A673 (cell line): ENCODE measurements at regions not wholly inside any gene's neighbourhood (a gene's known extent, or its start where the extent isn't known, plus 50 kb on each side); places are given as distances from the start of the nearest gene placed in this dataset.
"Not testable (repeated sequence)": the region's sequence is repeated elsewhere in the genome, so short reads cannot be mapped to it uniquely, and the experiment has no call there.

Experiments used
- BruUV-seq: library from RNA; stranded (reverse); fragments of 400-500 nt; replicated peaks from 2 replicates; lab custom pipeline; 2021; lab: Mats Ljungman, UMichigan
- CTCF ChIA-PET: fragments of 300-600 bp; sonication (Branson Sonifier 250); formaldehyde crosslinking; loops from one replicate; lab custom pipeline; 2022; ENCODE audit warnings: antibody characterized with exemption; lab: Charles Lee
- POLR2A ChIA-PET: fragments of 300-600 bp; sonication (Branson Sonifier 250); formaldehyde crosslinking; loops from one replicate; lab custom pipeline; 2022; ENCODE audit warnings: antibody characterized with exemption; ENCODE audit not compliant: low non-redundant PET; lab: Charles Lee
- DNase-seq: peaks from one replicate; pipeline ENCODE4 v3.0.0-alpha.2; 2015; ENCODE audit warnings: low spot score
- H3K27ac ChIP-seq: fragments of 200-600 bp; sonication (generic); 2 replicates; pipeline ENCODE4 v1.5.1; 2016; ENCODE audit warnings: mixed run types, low read depth, mild to moderate bottlenecking, mixed read lengths, antibody characterized with exemption, low read length; ENCODE audit not compliant: poor library complexity, severe bottlenecking
- H3K27me3 ChIP-seq: fragments of 200-600 bp; sonication (generic); replicated peaks from 2 replicates; pipeline ENCODE4 v1.6.1; 2017; ENCODE audit warnings: mixed run types, low read depth, mild to moderate bottlenecking, mixed read lengths, antibody characterized with exemption, low read length; ENCODE audit not compliant: insufficient read depth, poor library complexity
- H3K36me3 ChIP-seq: fragments of 200-600 bp; sonication (generic); 2 replicates; pipeline ENCODE4 v1.6.1; 2016; ENCODE audit warnings: mixed run types, mild to moderate bottlenecking, mixed read lengths, antibody characterized with exemption, low read length; ENCODE audit not compliant: insufficient read depth, poor library complexity, severe bottlenecking
- H3K4me1 ChIP-seq: fragments of 200-600 bp; sonication (generic); 2 replicates; pipeline ENCODE4 v1.6.1; 2017; ENCODE audit warnings: mixed run types, mild to moderate bottlenecking, mixed read lengths, antibody characterized with exemption, low read length; ENCODE audit not compliant: insufficient read depth, poor library complexity, severe bottlenecking
- H3K4me3 ChIP-seq: fragments of 200-600 bp; sonication (generic); 2 replicates; pipeline ENCODE4 v1.5.1; 2016; ENCODE audit warnings: low read depth, mixed run types, mild to moderate bottlenecking, mixed read lengths, low read length; ENCODE audit not compliant: poor library complexity, severe bottlenecking
- H3K9me3 ChIP-seq: fragments of 200-600 bp; sonication (generic); 2 replicates; pipeline ENCODE4 v1.6.1; 2016; ENCODE audit warnings: mixed run types, low read depth, mild to moderate bottlenecking, mixed read lengths, antibody characterized with exemption, low read length; ENCODE audit not compliant: poor library complexity, severe bottlenecking
- EZH2 ChIP-seq: fragments of 200-600 bp; sonication (generic); IDR thresholded peaks from 2 replicates; pipeline ENCODE4 v1.6.1; 2017; ENCODE audit warnings: borderline replicate concordance, low read depth, mild to moderate bottlenecking, mixed read lengths, antibody characterized with exemption, low read length; ENCODE audit not compliant: poor library complexity, severe bottlenecking
- intact Hi-C: fragments of 100-400 bp; cut with micrococcal nuclease; formaldehyde crosslinking; loops from one replicate; pipeline ENCODE4 v1.10.0; 2022; ENCODE audit not compliant: unreplicated experiment
- TF ChIP-seq, protein P1 (sequence below): fragments of 300-800, 200-600 bp; sonication (generic); conservative IDR thresholded peaks from 2 replicates; pipeline ENCODE4 v1.5.1; 2017; ENCODE audit warnings: low read depth, mild to moderate bottlenecking, antibody characterized with exemption, low read length, moderate library complexity, mixed read lengths

GRCh38 chr4:64814616-64815015 is 405.4 kb upstream of the TECRL start:
- ChIA-PET CTCF (no interaction called here), POLR2A (no interaction called here)
- TF ChIP-seq EZH2, result no peak
- TF ChIP-seq, protein P1, sequence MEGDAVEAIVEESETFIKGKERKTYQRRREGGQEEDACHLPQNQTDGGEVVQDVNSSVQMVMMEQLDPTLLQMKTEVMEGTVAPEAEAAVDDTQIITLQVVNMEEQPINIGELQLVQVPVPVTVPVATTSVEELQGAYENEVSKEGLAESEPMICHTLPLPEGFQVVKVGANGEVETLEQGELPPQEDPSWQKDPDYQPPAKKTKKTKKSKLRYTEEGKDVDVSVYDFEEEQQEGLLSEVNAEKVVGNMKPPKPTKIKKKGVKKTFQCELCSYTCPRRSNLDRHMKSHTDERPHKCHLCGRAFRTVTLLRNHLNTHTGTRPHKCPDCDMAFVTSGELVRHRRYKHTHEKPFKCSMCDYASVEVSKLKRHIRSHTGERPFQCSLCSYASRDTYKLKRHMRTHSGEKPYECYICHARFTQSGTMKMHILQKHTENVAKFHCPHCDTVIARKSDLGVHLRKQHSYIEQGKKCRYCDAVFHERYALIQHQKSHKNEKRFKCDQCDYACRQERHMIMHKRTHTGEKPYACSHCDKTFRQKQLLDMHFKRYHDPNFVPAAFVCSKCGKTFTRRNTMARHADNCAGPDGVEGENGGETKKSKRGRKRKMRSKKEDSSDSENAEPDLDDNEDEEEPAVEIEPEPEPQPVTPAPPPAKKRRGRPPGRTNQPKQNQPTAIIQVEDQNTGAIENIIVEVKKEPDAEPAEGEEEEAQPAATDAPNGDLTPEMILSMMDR, result no peak
- intact Hi-C loops, result no loop called here
- no TSS peak for BruUV-seq
- no peaks in the 10 kb centered on the region for H3K36me3 ChIP-seq
- H3K27ac ChIP-seq, result no peak overlapping the region
- H3K4me1 ChIP-seq, result no peaks in the 10 kb centered on the region
- no peaks in the 10 kb centered on the region for H3K9me3 ChIP-seq
- no peak overlapping the region for H3K4me3 ChIP-seq
- DNase-seq, result no peak
- H3K27me3 ChIP-seq, result no peaks in the 10 kb centered on the region

GRCh38 chr4:64807821-64808220 is 398.6 kb upstream of the TECRL start:
- no peaks in the 10 kb centered on the region for H3K9me3 ChIP-seq
- TF ChIP-seq EZH2, result no peak
- TF ChIP-seq, protein P1, result no peak
- H3K36me3 ChIP-seq, result no peaks in the 10 kb centered on the region
- intact Hi-C loops, result no loop called here
- CTCF ChIA-PET, result no interaction called here
- no peaks in the 10 kb centered on the region for H3K4me1 ChIP-seq
- DNase-seq, result no peak
- POLR2A ChIA-PET, result no interaction called here
- no peaks in the 10 kb centered on the region for H3K27me3 ChIP-seq
- H3K27ac ChIP-seq, result no peak overlapping the region
- no TSS peak for BruUV-seq
- no peak overlapping the region for H3K4me3 ChIP-seq

DNA sequence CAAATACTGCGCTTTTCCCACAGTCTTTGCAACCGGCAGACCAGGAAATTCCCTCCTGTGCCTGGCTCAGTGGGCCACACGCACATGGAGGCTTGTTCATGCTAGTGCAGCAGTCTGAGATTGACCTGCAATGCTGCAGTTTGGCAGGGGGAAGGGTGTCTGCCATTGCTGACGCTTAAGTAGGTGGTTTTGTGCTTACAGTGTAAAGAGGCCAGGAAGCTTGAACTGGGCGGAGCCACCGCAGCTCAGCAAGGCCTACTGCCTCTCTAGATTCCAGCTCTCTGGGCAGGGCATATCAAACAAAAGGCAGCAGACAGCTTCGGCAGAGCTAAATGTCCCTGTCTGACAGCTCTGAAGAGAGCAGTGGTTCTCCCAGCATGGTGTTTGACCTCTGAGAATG is 390.5 kb upstream of the TECRL start:
- H3K27ac ChIP-seq, result no peak overlapping the region
- ChIA-PET CTCF (no interaction called here), POLR2A (no interaction called here)
- H3K36me3 ChIP-seq, result no peaks in the 10 kb centered on the region
- TF ChIP-seq EZH2, result no peak
- TF ChIP-seq, protein P1, result no peak
- H3K4me1 ChIP-seq, result no peaks in the 10 kb centered on the region
- H3K27me3 ChIP-seq, result no peaks in the 10 kb centered on the region
- H3K4me3 ChIP-seq, result no peak overlapping the region
- intact Hi-C loops, result no loop called here
- no TSS peak for BruUV-seq
- DNase-seq, result no peak
- no peaks in the 10 kb centered on the region for H3K9me3 ChIP-seq

DNA sequence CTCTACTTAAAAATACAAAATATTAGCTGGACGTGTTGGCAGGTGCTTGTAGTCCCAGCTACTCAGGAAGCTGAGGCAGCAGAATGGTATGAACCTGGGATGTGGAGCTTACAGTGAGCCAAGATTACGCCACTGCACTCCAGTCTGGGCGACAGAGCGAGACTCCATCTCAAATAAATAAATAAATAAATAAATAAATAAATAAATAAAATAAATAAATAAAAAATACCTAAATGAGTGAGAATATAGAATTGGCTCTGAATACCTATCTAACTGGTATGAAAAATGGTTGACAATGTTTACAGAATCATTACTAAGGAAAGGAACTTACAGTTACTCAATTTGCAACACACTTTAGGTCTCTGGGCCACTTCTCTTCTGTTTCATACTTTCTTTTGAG is 389.6 kb upstream of the TECRL start:
- H3K27me3 ChIP-seq, H3K36me3 ChIP-seq, DNase-seq, H3K4me3 ChIP-seq, POLR2A ChIA-PET, H3K4me1 ChIP-seq, CTCF ChIA-PET, intact Hi-C loops, BruUV-seq, H3K27ac ChIP-seq, H3K9me3 ChIP-seq: not testable (repeated sequence)
